ENCODE measurements at regions not wholly inside any gene's neighbourhood (a gene's known extent, or its start where the extent isn't known, plus 50 kb on each side); places are given as distances from the start of the nearest gene placed in this dataset.

DNA sequence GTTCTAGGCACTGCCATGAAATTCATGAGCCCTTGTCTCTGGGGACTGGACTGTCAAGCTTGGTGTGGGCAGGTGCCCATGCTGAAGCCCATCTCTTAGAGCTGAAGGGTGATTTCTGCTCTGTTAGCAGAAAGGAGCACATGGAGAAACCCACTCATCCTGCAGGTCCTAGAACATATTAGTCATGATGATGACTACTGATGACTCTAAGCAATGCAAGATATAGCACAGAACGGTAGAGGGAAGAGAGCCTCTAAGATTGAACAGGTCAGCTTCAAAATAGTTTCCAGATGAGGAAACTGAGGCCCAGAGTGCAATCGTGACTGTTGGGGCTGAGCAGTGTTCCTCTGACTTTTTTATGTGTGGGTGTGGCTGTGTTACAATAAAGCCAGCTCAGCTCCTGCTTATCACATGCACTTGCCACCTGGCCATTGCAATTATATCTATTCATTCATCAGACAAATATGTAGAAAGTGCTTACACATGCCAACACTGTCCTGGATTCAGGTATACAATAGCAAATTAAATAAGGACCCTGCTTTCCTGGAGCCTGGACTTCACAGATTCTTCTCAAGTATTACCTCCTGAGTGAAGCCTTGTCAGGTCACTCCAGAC lies 140.2 kb upstream of the BRINP1 start:
- no peak for DNase-seq (ENCODE audit: insufficient read length, low spot score, missing footprints)
- no peaks in the 10 kb centered on the region for H3K27me3 ChIP-seq (ENCODE audit: insufficient read depth, low read length)
- H3K9me3 ChIP-seq (ENCODE audit: low read depth, low read length), result peaks cover 2% of the 10 kb centered on the region
- H3K36me3 ChIP-seq (ENCODE audit: insufficient read depth, low read length), result no peaks in the 10 kb centered on the region
- no peaks in the 10 kb centered on the region for H4K20me1 ChIP-seq (ENCODE audit: insufficient read depth, low read length)
- H3K27ac ChIP-seq (ENCODE audit: low read depth, low read length), result no peak overlapping the region
- TF ChIP-seq, protein P1, sequence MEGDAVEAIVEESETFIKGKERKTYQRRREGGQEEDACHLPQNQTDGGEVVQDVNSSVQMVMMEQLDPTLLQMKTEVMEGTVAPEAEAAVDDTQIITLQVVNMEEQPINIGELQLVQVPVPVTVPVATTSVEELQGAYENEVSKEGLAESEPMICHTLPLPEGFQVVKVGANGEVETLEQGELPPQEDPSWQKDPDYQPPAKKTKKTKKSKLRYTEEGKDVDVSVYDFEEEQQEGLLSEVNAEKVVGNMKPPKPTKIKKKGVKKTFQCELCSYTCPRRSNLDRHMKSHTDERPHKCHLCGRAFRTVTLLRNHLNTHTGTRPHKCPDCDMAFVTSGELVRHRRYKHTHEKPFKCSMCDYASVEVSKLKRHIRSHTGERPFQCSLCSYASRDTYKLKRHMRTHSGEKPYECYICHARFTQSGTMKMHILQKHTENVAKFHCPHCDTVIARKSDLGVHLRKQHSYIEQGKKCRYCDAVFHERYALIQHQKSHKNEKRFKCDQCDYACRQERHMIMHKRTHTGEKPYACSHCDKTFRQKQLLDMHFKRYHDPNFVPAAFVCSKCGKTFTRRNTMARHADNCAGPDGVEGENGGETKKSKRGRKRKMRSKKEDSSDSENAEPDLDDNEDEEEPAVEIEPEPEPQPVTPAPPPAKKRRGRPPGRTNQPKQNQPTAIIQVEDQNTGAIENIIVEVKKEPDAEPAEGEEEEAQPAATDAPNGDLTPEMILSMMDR (IDR thresholded peaks at IDR 0.05; ENCODE audit: extremely low read depth, low read depth, low read length), result no peak
- no peak overlapping the region for H3K4me3 ChIP-seq (ENCODE audit: insufficient read depth, low read length)
- H3K4me1 ChIP-seq (ENCODE audit: insufficient read depth, low read length), result no peaks in the 10 kb centered on the region
- H3K79me2 ChIP-seq (ENCODE audit: insufficient read depth, low read length), result no peaks in the 10 kb centered on the region
- no peak overlapping the region for H2AFZ ChIP-seq (ENCODE audit: low read length)
- no peak overlapping the region for H3K4me2 ChIP-seq (ENCODE audit: insufficient read depth, low read length)

DNA sequence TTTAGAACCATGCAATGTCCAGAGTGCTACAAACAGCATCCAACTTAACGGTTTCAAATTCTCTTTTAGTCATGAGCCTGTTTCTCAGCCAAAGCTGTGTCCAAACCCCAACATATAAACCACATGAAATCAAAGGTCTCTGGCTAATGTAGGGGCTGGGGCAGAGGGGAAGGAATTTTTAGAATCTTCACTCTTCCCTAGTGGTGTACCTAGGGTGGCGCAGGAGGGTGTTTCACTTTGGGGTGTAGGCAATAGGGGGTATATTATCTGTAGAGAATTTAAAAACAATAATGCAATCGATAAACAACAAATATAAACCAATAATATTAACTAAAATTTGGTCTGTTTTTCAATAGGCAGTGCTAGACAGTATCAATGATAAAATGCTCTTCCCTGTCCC lies 132.1 kb upstream of the BRINP1 start:
- Histone ChIP-seq H3K27ac (ENCODE audit: low read depth, low read length) (no peak overlapping the region), H4K20me1 (ENCODE audit: insufficient read depth, low read length) (no peaks in the 10 kb centered on the region), H3K36me3 (ENCODE audit: insufficient read depth, low read length) (no peaks in the 10 kb centered on the region), H2AFZ (ENCODE audit: low read length) (no peak overlapping the region), H3K4me3 (ENCODE audit: insufficient read depth, low read length) (no peak overlapping the region), H3K4me1 (ENCODE audit: insufficient read depth, low read length) (no peaks in the 10 kb centered on the region), H3K79me2 (ENCODE audit: insufficient read depth, low read length) (no peaks in the 10 kb centered on the region), H3K9me3 (ENCODE audit: low read depth, low read length) (no peaks in the 10 kb centered on the region), H3K27me3 (ENCODE audit: insufficient read depth, low read length) (no peaks in the 10 kb centered on the region), H3K4me2 (ENCODE audit: insufficient read depth, low read length) (no peak overlapping the region)
- no peak for DNase-seq (ENCODE audit: insufficient read length, low spot score, missing footprints)
- TF ChIP-seq, protein P1 (IDR thresholded peaks at IDR 0.05; ENCODE audit: extremely low read depth, low read depth, low read length), result no peak

DNA sequence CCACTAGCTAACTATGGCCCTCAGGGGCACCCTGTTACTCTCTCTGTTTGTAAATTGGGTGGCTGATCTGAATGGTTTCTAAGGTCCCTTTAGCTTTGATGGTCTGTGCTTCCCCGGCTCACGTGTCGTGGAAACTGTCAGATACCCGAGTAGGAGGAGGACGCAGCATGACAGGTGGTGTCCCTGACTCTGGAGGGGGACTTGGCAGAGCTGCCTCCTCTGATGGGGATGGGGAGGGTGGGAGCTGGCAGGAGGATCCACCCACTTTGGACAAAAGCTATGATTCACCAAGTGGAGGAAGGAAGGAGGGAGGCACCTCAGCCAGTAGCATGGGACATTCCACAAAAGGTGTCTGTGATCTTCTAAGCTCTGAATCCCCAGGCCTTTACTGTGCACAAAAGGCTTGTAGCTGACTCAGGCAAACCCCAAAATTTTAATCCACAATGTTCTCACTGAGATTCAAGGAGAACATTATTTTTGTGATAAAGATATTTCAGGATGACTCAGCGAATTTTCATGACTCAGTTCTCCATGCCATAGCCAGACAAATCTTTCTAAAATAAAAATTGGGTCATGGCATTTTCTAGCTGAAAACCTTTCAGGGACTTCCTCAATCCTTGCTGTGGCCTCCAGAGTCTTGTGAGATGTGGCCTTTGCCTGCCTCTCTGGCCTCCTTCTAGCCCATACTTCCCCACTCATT lies 131.0 kb upstream of the BRINP1 start:
- peak; percentile 19 for DNase-seq (ENCODE audit: insufficient read length, low spot score, missing footprints)
- no peak overlapping the region for H2AFZ ChIP-seq (ENCODE audit: low read length)
- H3K4me3 ChIP-seq (ENCODE audit: insufficient read depth, low read length), result no peak overlapping the region
- H3K79me2 ChIP-seq (ENCODE audit: insufficient read depth, low read length), result no peaks in the 10 kb centered on the region
- H3K4me2 ChIP-seq (ENCODE audit: insufficient read depth, low read length), result no peak overlapping the region
- no peaks in the 10 kb centered on the region for H3K36me3 ChIP-seq (ENCODE audit: insufficient read depth, low read length)
- no peaks in the 10 kb centered on the region for H3K27me3 ChIP-seq (ENCODE audit: insufficient read depth, low read length)
- H3K4me1 ChIP-seq (ENCODE audit: insufficient read depth, low read length), result no peaks in the 10 kb centered on the region
- H3K9me3 ChIP-seq (ENCODE audit: low read depth, low read length), result no peaks in the 10 kb centered on the region
- TF ChIP-seq, protein P1 (IDR thresholded peaks at IDR 0.05; ENCODE audit: extremely low read depth, low read depth, low read length), result no peak
- no peaks in the 10 kb centered on the region for H4K20me1 ChIP-seq (ENCODE audit: insufficient read depth, low read length)
- H3K27ac ChIP-seq (ENCODE audit: low read depth, low read length), result no peak overlapping the region

DNA sequence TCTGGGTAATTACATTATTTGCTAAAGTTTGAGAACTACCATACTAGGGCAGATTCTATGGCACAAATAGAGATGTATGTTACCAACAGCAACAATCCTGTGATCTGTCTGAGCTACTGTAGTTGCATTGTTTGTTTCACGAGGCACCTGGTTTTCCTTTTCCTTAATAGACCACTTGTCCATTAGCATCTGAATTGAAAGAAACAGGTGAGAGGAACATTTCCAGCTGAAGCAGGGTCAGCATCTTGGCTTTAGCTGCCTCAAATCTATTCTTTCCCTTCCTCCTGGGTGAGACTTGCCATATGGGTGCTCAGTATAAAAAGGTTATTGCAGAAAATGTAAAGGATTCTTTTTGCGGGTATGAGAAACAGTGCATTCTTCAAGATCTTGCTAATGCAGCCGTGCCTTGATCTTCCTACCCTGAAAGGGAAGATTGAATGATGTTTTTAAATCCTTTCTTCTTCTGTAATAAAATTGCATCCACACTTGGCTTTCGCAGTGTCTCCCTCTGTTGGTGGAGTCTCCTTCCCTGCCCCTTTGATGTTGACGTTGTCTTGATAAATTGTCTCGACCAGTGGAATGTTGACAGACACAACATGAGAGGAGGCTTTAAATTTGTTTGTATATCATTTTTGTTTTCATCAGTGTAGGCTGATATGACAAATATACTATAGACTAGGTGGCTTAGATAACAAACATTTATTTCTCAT lies 118.0 kb upstream of the BRINP1 start:
- DNase-seq (ENCODE audit: insufficient read length, low spot score, missing footprints), result no peak
- no peaks in the 10 kb centered on the region for H4K20me1 ChIP-seq (ENCODE audit: insufficient read depth, low read length)
- TF ChIP-seq, protein P1 (IDR thresholded peaks at IDR 0.05; ENCODE audit: extremely low read depth, low read depth, low read length), result no peak

More for the DNA sequence above, 118.0 kb upstream of the BRINP1 start:
- H3K79me2 ChIP-seq (ENCODE audit: insufficient read depth, low read length), result no peaks in the 10 kb centered on the region
- no peak overlapping the region for H2AFZ ChIP-seq (ENCODE audit: low read length)
- no peaks in the 10 kb centered on the region for H3K4me1 ChIP-seq (ENCODE audit: insufficient read depth, low read length)
- H3K4me2 ChIP-seq (ENCODE audit: insufficient read depth, low read length), result no peak overlapping the region
- no peaks in the 10 kb centered on the region for H3K27me3 ChIP-seq (ENCODE audit: insufficient read depth, low read length)
- H3K9me3 ChIP-seq (ENCODE audit: low read depth, low read length), result no peaks in the 10 kb centered on the region
- H3K36me3 ChIP-seq (ENCODE audit: insufficient read depth, low read length), result no peaks in the 10 kb centered on the region
- no peak overlapping the region for H3K4me3 ChIP-seq (ENCODE audit: insufficient read depth, low read length)
- H3K27ac ChIP-seq (ENCODE audit: low read depth, low read length), result no peak overlapping the region

All from osteoblast (primary cell).